Activated CD8-positive, alpha-beta T cell treated with anti-CD3 and anti-CD28 coated beads for 36 hours (primary cell): ENCODE measurements at regions not wholly inside any gene's neighbourhood (a gene's known extent, or its start where the extent isn't known, plus 50 kb on each side); places are given as distances from the start of the nearest gene placed in this dataset.
"Not testable (repeated sequence)": the region's sequence is repeated elsewhere in the genome, so short reads cannot be mapped to it uniquely, and the experiment has no call there.

ENCODE experiments used
- ATAC-seq: fragments of 200-7000 bp; cut with Tn5 transposase; one replicate; pipeline ENCODE4 v1.10.0; 2021; ENCODE audit warnings: mild to moderate bottlenecking, moderate library complexity
- CTCF ChIA-PET: fragments of 350-600 bp; sonication (Branson Sonifier 250); formaldehyde crosslinking; loops from one replicate; lab custom pipeline; 2021; ENCODE audit warnings: antibody characterized with exemption; lab: Charles Lee
- POLR2A ChIA-PET: fragments of 350-600 bp; sonication (Branson Sonifier 250); formaldehyde crosslinking; loops from one replicate; lab custom pipeline; 2021; ENCODE audit warnings: antibody characterized with exemption; lab: Charles Lee
- DNase-seq: peaks from one replicate; pipeline ENCODE4 v3.0.0-alpha.2; 2020
- H3K27ac Mint-ChIP-seq: one replicate; pipeline ENCODE4 v1.8.0; 2021; ENCODE audit warnings: mild to moderate bottlenecking, mixed read lengths
- H3K27me3 Mint-ChIP-seq: one replicate; pipeline ENCODE4 v1.8.0; 2021; ENCODE audit warnings: mixed read lengths
- H3K36me3 Mint-ChIP-seq: one replicate; pipeline ENCODE4 v1.8.0; 2021; ENCODE audit warnings: low read depth, mixed read lengths
- H3K4me1 Mint-ChIP-seq: one replicate; pipeline ENCODE4 v1.8.0; 2021; ENCODE audit warnings: low read depth, mixed read lengths
- H3K4me3 Mint-ChIP-seq: one replicate; pipeline ENCODE4 v1.8.0; 2021; ENCODE audit warnings: mild to moderate bottlenecking, moderate library complexity, mixed read lengths
- H3K9me3 Mint-ChIP-seq: one replicate; pipeline ENCODE4 v1.8.0; 2021; ENCODE audit warnings: mixed read lengths
- CTCF ChIP-seq: fragments of 200-600 bp; IDR thresholded peaks from one replicate; pipeline ENCODE4 v1.8.0; 2022; ENCODE audit warnings: antibody characterized with exemption, mild to moderate bottlenecking
- intact Hi-C: fragments of 100-400 bp; cut with micrococcal nuclease; formaldehyde crosslinking; loops from one replicate; pipeline ENCODE4 v1.10.0; 2022

GRCh38 chr1:233503366-233503954 is 110.4 kb upstream of the KCNK1 start:
- DNase-seq = no peak
- Mint-ChIP-seq H3K4me1 (no peaks in the 10 kb centered on the region), H3K36me3 (no peaks in the 10 kb centered on the region), H3K4me3 (no peak overlapping the region), H3K27ac (no peak overlapping the region), H3K9me3 (peaks cover 4% of the 10 kb centered on the region), H3K27me3 (no peaks in the 10 kb centered on the region)
- intact Hi-C loops = no loop called here
- POLR2A ChIA-PET = no interaction called here
- TF ChIP-seq CTCF = no peak
- no peak for ATAC-seq
- CTCF ChIA-PET = no interaction called here

GRCh38 chr1:233505130-233505529 is 108.8 kb upstream of the KCNK1 start:
- Mint-ChIP-seq H3K27ac (no peak overlapping the region), H3K4me3 (no peak overlapping the region), H3K4me1 (no peaks in the 10 kb centered on the region), H3K27me3 (no peaks in the 10 kb centered on the region), H3K9me3 (peaks cover 4% of the 10 kb centered on the region), H3K36me3 (no peaks in the 10 kb centered on the region)
- intact Hi-C loops = no loop called here
- ChIA-PET CTCF (no interaction called here), POLR2A (no interaction called here)
- no peak for TF ChIP-seq CTCF
- DNase-seq (no peak), ATAC-seq (no peak)

GRCh38 chr1:233505889-233506288 is 108.0 kb upstream of the KCNK1 start:
- ATAC-seq, H3K27ac Mint-ChIP-seq, H3K36me3 Mint-ChIP-seq, H3K27me3 Mint-ChIP-seq, POLR2A ChIA-PET, DNase-seq, H3K4me1 Mint-ChIP-seq, intact Hi-C loops, H3K9me3 Mint-ChIP-seq, H3K4me3 Mint-ChIP-seq, CTCF ChIA-PET: not testable (repeated sequence)

- ChIA-PET POLR2A (no interaction called here), CTCF (no interaction called here)
- intact Hi-C loops = no loop called here
- no peak for DNase-seq
- no peak for ATAC-seq
- Mint-ChIP-seq H3K9me3 (peaks cover 4% of the 10 kb centered on the region), H3K4me1 (no peaks in the 10 kb centered on the region), H3K4me3 (no peak overlapping the region), H3K27me3 (peaks cover 5% of the 10 kb centered on the region), H3K36me3 (no peaks in the 10 kb centered on the region), H3K27ac (no peak overlapping the region)
- TF ChIP-seq CTCF = no peak
Measured at GRCh38 chr1:233509526-233509925, 104.4 kb upstream of the KCNK1 start.

- no peak for TF ChIP-seq CTCF
- intact Hi-C loops = no loop called here
- POLR2A ChIA-PET = no interaction called here
- ATAC-seq (no peak), DNase-seq (no peak)
- Mint-ChIP-seq H3K9me3 (no peaks in the 10 kb centered on the region), H3K36me3 (no peaks in the 10 kb centered on the region), H3K27me3 (peaks cover 5% of the 10 kb centered on the region), H3K27ac (no peak overlapping the region), H3K4me3 (no peak overlapping the region), H3K4me1 (no peaks in the 10 kb centered on the region)
- CTCF ChIA-PET = interaction anchor here (1.0 kb wide), 1 partner anchor 15 kb away, joined by 3 read pairs; no protein-coding TSS in a partner anchor
Measured at GRCh38 chr1:233512538-233512937, 101.4 kb upstream of the KCNK1 start.
